NB4 (cell line): ENCODE measurements at regions not wholly inside any gene's neighbourhood (a gene's known extent, or its start where the extent isn't known, plus 50 kb on each side); places are given as distances from the start of the nearest gene placed in this dataset.

Source experiments
- CTCF ChIP-seq: IDR thresholded peaks from one replicate; pipeline ENCODE4 v1.5.1; 2012; ENCODE audit warnings: low read depth, low read length
- POLR2A ChIP-seq: IDR thresholded peaks from 2 replicates; pipeline ENCODE4 v1.6.1; 2011; ENCODE audit warnings: mild to moderate bottlenecking; ENCODE audit not compliant: insufficient read length; ENCODE audit errors: extremely low read depth
- TF ChIP-seq, protein P1 (sequence below): IDR thresholded peaks from 2 replicates; pipeline ENCODE4 v1.6.1; 2011; ENCODE audit warnings: low read depth, low read length

DNA sequence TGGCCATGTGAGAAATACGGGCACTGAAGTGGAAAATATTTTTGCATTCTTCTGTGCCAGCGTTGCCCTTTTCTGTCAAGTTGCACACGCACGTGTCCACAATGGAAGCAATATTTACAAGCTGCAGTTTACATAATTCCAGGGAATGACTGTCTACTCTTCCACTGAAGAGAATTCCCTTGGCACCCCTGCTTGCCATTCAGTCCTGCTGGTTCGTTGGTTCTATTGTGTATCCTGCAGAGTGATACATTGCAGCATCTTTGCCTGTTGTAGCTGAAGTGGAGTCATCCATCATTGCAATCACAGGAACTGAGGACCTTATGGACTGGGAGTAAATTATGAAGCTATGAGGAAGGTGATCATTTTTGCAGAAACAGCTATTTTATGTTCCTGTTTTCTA is 759.4 kb downstream of the ROBO2 start:
- TF ChIP-seq CTCF (no peak), POLR2A (no peak)
- TF ChIP-seq, protein P1, sequence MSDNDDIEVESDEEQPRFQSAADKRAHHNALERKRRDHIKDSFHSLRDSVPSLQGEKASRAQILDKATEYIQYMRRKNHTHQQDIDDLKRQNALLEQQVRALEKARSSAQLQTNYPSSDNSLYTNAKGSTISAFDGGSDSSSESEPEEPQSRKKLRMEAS, result no peak
